ENCODE measurements at regions not wholly inside any gene's neighbourhood (a gene's known extent, or its start where the extent isn't known, plus 50 kb on each side); places are given as distances from the start of the nearest gene placed in this dataset.

- Histone ChIP-seq H3K36me3 (ENCODE audit: control insufficient read depth, insufficient read depth, low read length) (no peaks in the 10 kb centered on the region), H3K4me3 (ENCODE audit: low read depth, low read length) (no peak overlapping the region), H3K4me1 (ENCODE audit: control insufficient read depth, insufficient read depth, low read length) (no peaks in the 10 kb centered on the region), H3K27me3 (ENCODE audit: control insufficient read depth, insufficient read depth, low read length) (no peaks in the 10 kb centered on the region), H3K9me3 (ENCODE audit: control insufficient read depth, insufficient read depth, low read length) (no peaks in the 10 kb centered on the region), H3K9ac (ENCODE audit: low read depth, low read length) (no peak overlapping the region), H3K27ac (ENCODE audit: low read depth, low read length) (no peak overlapping the region)
Observed at GRCh38 chr2:238730001-238730669, 117.8 kb upstream of the TWIST2 start.

DNA sequence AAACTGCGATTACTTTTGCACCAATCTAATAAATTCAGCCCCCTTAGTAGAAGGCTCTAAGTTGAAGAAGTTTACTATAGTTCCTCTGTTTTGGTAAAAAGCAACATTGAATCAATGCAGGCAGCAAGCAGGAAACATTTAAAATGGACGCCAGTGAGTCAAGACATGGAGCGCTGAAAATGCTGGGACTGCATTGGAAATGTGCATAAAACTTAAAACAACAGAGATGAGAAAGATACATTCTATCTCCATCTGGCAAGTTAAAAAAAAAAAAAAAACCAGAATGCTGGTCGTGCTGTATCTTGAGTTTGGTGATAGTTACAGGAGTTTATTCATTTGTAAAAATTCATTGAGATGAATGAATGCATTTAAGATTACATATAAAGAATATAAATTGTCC is 117.0 kb upstream of the TWIST2 start:
- Histone ChIP-seq H3K9me3 (ENCODE audit: control insufficient read depth, insufficient read depth, low read length) (no peaks in the 10 kb centered on the region), H3K27ac (ENCODE audit: low read depth, low read length) (no peak overlapping the region), H3K9ac (ENCODE audit: low read depth, low read length) (no peak overlapping the region), H3K27me3 (ENCODE audit: control insufficient read depth, insufficient read depth, low read length) (no peaks in the 10 kb centered on the region), H3K4me1 (ENCODE audit: control insufficient read depth, insufficient read depth, low read length) (no peaks in the 10 kb centered on the region), H3K4me3 (ENCODE audit: low read depth, low read length) (no peak overlapping the region), H3K36me3 (ENCODE audit: control insufficient read depth, insufficient read depth, low read length) (no peaks in the 10 kb centered on the region)

DNA sequence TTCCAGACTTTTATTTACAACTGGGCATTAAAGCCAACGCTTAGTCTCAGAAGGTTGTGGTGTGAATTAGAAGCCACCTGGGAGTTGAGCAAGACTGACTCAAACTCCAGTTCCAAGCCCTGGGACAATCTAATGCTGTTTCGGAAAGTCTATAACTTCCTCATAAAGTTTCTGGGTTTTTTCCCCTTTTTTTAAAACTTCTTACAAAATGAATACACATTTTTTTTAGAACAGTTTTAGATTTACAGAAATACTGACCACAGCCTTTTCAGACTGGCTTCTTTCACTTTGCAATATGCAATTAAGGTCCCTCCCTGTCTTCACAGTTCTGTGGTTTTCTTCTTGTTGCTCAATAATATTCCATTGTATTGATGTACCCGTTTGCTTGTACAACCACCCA is 115.9 kb upstream of the TWIST2 start:
- Histone ChIP-seq H3K9ac (ENCODE audit: low read depth, low read length) (no peak overlapping the region), H3K27ac (ENCODE audit: low read depth, low read length) (no peak overlapping the region), H3K4me3 (ENCODE audit: low read depth, low read length) (no peak overlapping the region), H3K27me3 (ENCODE audit: control insufficient read depth, insufficient read depth, low read length) (no peaks in the 10 kb centered on the region), H3K36me3 (ENCODE audit: control insufficient read depth, insufficient read depth, low read length) (no peaks in the 10 kb centered on the region), H3K4me1 (ENCODE audit: control insufficient read depth, insufficient read depth, low read length) (no peaks in the 10 kb centered on the region), H3K9me3 (ENCODE audit: control insufficient read depth, insufficient read depth, low read length) (no peaks in the 10 kb centered on the region)

GRCh38 chr2:238738917-238739316 is 109.0 kb upstream of the TWIST2 start:
- Histone ChIP-seq H3K9me3 (ENCODE audit: control insufficient read depth, insufficient read depth, low read length) (no peaks in the 10 kb centered on the region), H3K4me1 (ENCODE audit: control insufficient read depth, insufficient read depth, low read length) (no peaks in the 10 kb centered on the region), H3K9ac (ENCODE audit: low read depth, low read length) (no peak overlapping the region), H3K27me3 (ENCODE audit: control insufficient read depth, insufficient read depth, low read length) (no peaks in the 10 kb centered on the region), H3K36me3 (ENCODE audit: control insufficient read depth, insufficient read depth, low read length) (no peaks in the 10 kb centered on the region), H3K27ac (ENCODE audit: low read depth, low read length) (no peak overlapping the region), H3K4me3 (ENCODE audit: low read depth, low read length) (no peak overlapping the region)

GRCh38 chr2:238739668-238740067 is 108.2 kb upstream of the TWIST2 start:
- no peaks in the 10 kb centered on the region for H3K9me3 ChIP-seq (ENCODE audit: control insufficient read depth, insufficient read depth, low read length)
- H3K4me3 ChIP-seq (ENCODE audit: low read depth, low read length): no peak overlapping the region
- no peaks in the 10 kb centered on the region for H3K4me1 ChIP-seq (ENCODE audit: control insufficient read depth, insufficient read depth, low read length)
- H3K9ac ChIP-seq (ENCODE audit: low read depth, low read length): no peak overlapping the region
- no peaks in the 10 kb centered on the region for H3K27me3 ChIP-seq (ENCODE audit: control insufficient read depth, insufficient read depth, low read length)
- no peaks in the 10 kb centered on the region for H3K36me3 ChIP-seq (ENCODE audit: control insufficient read depth, insufficient read depth, low read length)
- no peak overlapping the region for H3K27ac ChIP-seq (ENCODE audit: low read depth, low read length)

GRCh38 chr2:238741277-238741676 is 106.6 kb upstream of the TWIST2 start:
- no peaks in the 10 kb centered on the region for H3K36me3 ChIP-seq (ENCODE audit: control insufficient read depth, insufficient read depth, low read length)
- H3K4me3 ChIP-seq (ENCODE audit: low read depth, low read length): no peak overlapping the region
- no peaks in the 10 kb centered on the region for H3K27me3 ChIP-seq (ENCODE audit: control insufficient read depth, insufficient read depth, low read length)
- no peak overlapping the region for H3K27ac ChIP-seq (ENCODE audit: low read depth, low read length)
- no peaks in the 10 kb centered on the region for H3K9me3 ChIP-seq (ENCODE audit: control insufficient read depth, insufficient read depth, low read length)
- H3K4me1 ChIP-seq (ENCODE audit: control insufficient read depth, insufficient read depth, low read length): no peaks in the 10 kb centered on the region
- H3K9ac ChIP-seq (ENCODE audit: low read depth, low read length): no peak overlapping the region

- no peaks in the 10 kb centered on the region for H3K36me3 ChIP-seq (ENCODE audit: control insufficient read depth, insufficient read depth, low read length)
- no peaks in the 10 kb centered on the region for H3K4me1 ChIP-seq (ENCODE audit: control insufficient read depth, insufficient read depth, low read length)
- H3K9ac ChIP-seq (ENCODE audit: low read depth, low read length): no peak overlapping the region
- H3K4me3 ChIP-seq (ENCODE audit: low read depth, low read length): no peak overlapping the region
- H3K9me3 ChIP-seq (ENCODE audit: control insufficient read depth, insufficient read depth, low read length): no peaks in the 10 kb centered on the region
- H3K27ac ChIP-seq (ENCODE audit: low read depth, low read length): no peak overlapping the region
- no peaks in the 10 kb centered on the region for H3K27me3 ChIP-seq (ENCODE audit: control insufficient read depth, insufficient read depth, low read length)
Observed at GRCh38 chr2:238742066-238742465, 105.8 kb upstream of the TWIST2 start.

DNA sequence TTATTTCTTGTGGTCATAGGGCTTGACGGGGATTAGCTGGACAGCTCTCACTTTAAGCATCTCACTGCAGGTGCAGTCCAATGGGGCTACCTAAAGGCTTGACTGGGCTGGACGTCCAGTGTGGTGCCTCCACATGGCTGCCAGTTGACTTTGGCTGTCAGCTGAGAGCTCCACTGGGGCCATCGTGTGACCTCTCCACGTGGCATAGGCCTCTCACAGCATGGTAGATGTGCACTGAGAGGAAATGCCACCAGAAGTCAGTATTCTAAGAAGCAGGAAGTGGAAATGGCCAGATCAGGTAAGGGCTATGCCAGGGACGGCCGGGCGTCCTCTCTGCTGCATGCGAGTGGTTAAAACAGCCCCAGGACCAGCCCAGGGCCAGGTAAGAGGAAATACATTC is 105.2 kb upstream of the TWIST2 start:
- Histone ChIP-seq H3K4me3 (ENCODE audit: low read depth, low read length) (no peak overlapping the region), H3K9ac (ENCODE audit: low read depth, low read length) (no peak overlapping the region), H3K27me3 (ENCODE audit: control insufficient read depth, insufficient read depth, low read length) (no peaks in the 10 kb centered on the region), H3K27ac (ENCODE audit: low read depth, low read length) (no peak overlapping the region), H3K9me3 (ENCODE audit: control insufficient read depth, insufficient read depth, low read length) (peaks cover 4% of the 10 kb centered on the region; the same call in 1 of the 2 replicates), H3K36me3 (ENCODE audit: control insufficient read depth, insufficient read depth, low read length) (no peaks in the 10 kb centered on the region), H3K4me1 (ENCODE audit: control insufficient read depth, insufficient read depth, low read length) (no peaks in the 10 kb centered on the region)

GRCh38 chr2:238743243-238744065 is 104.4 kb upstream of the TWIST2 start:
- Histone ChIP-seq H3K9me3 (ENCODE audit: control insufficient read depth, insufficient read depth, low read length) (peaks cover 8% of the 10 kb centered on the region; the same call in 1 of the 2 replicates), H3K4me1 (ENCODE audit: control insufficient read depth, insufficient read depth, low read length) (no peaks in the 10 kb centered on the region), H3K27ac (ENCODE audit: low read depth, low read length) (no peak overlapping the region), H3K4me3 (ENCODE audit: low read depth, low read length) (no peak overlapping the region), H3K27me3 (ENCODE audit: control insufficient read depth, insufficient read depth, low read length) (no peaks in the 10 kb centered on the region), H3K9ac (ENCODE audit: low read depth, low read length) (no peak overlapping the region), H3K36me3 (ENCODE audit: control insufficient read depth, insufficient read depth, low read length) (no peaks in the 10 kb centered on the region)

GRCh38 chr2:238744951-238745350 is 102.9 kb upstream of the TWIST2 start:
- no peaks in the 10 kb centered on the region for H3K27me3 ChIP-seq (ENCODE audit: control insufficient read depth, insufficient read depth, low read length)
- H3K9ac ChIP-seq (ENCODE audit: low read depth, low read length): no peak overlapping the region
- H3K9me3 ChIP-seq (ENCODE audit: control insufficient read depth, insufficient read depth, low read length): peaks cover 8% of the 10 kb centered on the region; the same call in 1 of the 2 replicates
- no peaks in the 10 kb centered on the region for H3K36me3 ChIP-seq (ENCODE audit: control insufficient read depth, insufficient read depth, low read length)
- no peak overlapping the region for H3K4me3 ChIP-seq (ENCODE audit: low read depth, low read length)
- no peak overlapping the region for H3K27ac ChIP-seq (ENCODE audit: low read depth, low read length)
- H3K4me1 ChIP-seq (ENCODE audit: control insufficient read depth, insufficient read depth, low read length): no peaks in the 10 kb centered on the region

GRCh38 chr2:238745997-238746396 is 101.9 kb upstream of the TWIST2 start:
- H3K9me3 ChIP-seq (ENCODE audit: control insufficient read depth, insufficient read depth, low read length): peaks cover 8% of the 10 kb centered on the region; the same call in 1 of the 2 replicates
- no peaks in the 10 kb centered on the region for H3K4me1 ChIP-seq (ENCODE audit: control insufficient read depth, insufficient read depth, low read length)
- H3K27ac ChIP-seq (ENCODE audit: low read depth, low read length): no peak overlapping the region
- H3K4me3 ChIP-seq (ENCODE audit: low read depth, low read length): no peak overlapping the region
- H3K9ac ChIP-seq (ENCODE audit: low read depth, low read length): no peak overlapping the region
- no peaks in the 10 kb centered on the region for H3K27me3 ChIP-seq (ENCODE audit: control insufficient read depth, insufficient read depth, low read length)
- H3K36me3 ChIP-seq (ENCODE audit: control insufficient read depth, insufficient read depth, low read length): no peaks in the 10 kb centered on the region

Measured in HUES48 (cell line).